ENCODE measurements at regions not wholly inside any gene's neighbourhood (a gene's known extent, or its start where the extent isn't known, plus 50 kb on each side); places are given as distances from the start of the nearest gene placed in this dataset.

DNA sequence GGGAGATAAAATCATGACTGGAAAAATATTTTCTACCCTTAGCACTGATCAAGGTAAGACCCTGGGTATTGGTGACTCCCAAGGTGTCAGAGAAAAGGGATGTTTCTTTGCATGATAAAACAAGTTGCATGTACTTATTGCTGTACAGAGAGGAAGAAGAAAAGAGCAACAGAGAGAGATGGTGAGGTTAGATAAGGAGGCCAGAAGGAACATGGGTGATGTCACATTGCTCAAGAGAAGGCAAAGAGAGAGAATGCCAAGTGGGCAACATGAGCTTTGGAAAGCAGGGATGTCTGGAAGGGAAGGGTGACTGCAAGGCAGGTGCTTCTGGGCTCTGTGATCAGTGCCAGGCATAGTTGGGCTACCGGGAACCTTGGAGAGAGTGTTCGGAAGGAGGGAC, 65.1 kb upstream of the ADARB2 start:
- Histone ChIP-seq H3K79me2 (ENCODE audit: insufficient read depth, low read length) (no peaks in the 10 kb centered on the region), H3K9me3 (ENCODE audit: control insufficient read depth, low read depth, low read length) (no peaks in the 10 kb centered on the region), H2BK120ac (ENCODE audit: low read depth, low read length, poor library complexity, severe bottlenecking) (no peak overlapping the region), H4K5ac (ENCODE audit: insufficient read length, low read depth, low read length) (no peak overlapping the region), H4K91ac (ENCODE audit: insufficient read length, low read depth, low read length) (no peak overlapping the region), H3K14ac (ENCODE audit: insufficient read depth, low read length) (no peak overlapping the region), H2BK12ac (ENCODE audit: insufficient read length, low read depth, low read length) (no peak overlapping the region), H3K23me2 (ENCODE audit: insufficient read length, low read depth, low read length, poor library complexity, severe bottlenecking) (no peaks in the 10 kb centered on the region), H3K27ac (ENCODE audit: insufficient read length, low read depth, low read length) (no peak overlapping the region), H3K27me3 (ENCODE audit: insufficient read depth, low read length) (no peaks in the 10 kb centered on the region), H3K23ac (ENCODE audit: insufficient read length, low read depth, low read length) (no peak overlapping the region), H2BK20ac (ENCODE audit: low read depth, low read length, poor library complexity, severe bottlenecking) (no peak overlapping the region), H3K4me2 (ENCODE audit: insufficient read depth, insufficient read length, low read length) (no peak overlapping the region), H3K56ac (ENCODE audit: insufficient read length, low read depth, low read length) (no peak overlapping the region), H4K20me1 (ENCODE audit: control insufficient read depth, insufficient read depth, insufficient read length) (no peaks in the 10 kb centered on the region), H3K4ac (ENCODE audit: low read depth, low read length) (no peak overlapping the region), H3K18ac (ENCODE audit: insufficient read length, low read depth, low read length) (no peak overlapping the region), H2BK5ac (ENCODE audit: insufficient read length, low read length) (no peak overlapping the region), H2BK15ac (ENCODE audit: low read depth, low read length) (no peak overlapping the region), H2AFZ (ENCODE audit: low read length) (no peak overlapping the region), H3K79me1 (ENCODE audit: insufficient read depth, low read depth, low read length, poor library complexity, severe bottlenecking) (no peaks in the 10 kb centered on the region), H3K9ac (ENCODE audit: extremely low read depth, insufficient read length, low read length) (no peak overlapping the region), H3T11ph (ENCODE audit: low read length) (no peak overlapping the region), H3K4me1 (ENCODE audit: insufficient read depth, low read length) (no peaks in the 10 kb centered on the region), H2AK5ac (ENCODE audit: insufficient read length, low read length) (no peak overlapping the region), H4K8ac (replicated peaks; ENCODE audit: insufficient read length, low read depth, low read length) (no peak overlapping the region)
- H3K27me3 Mint-ChIP-seq (ENCODE audit: low read depth): no peaks in the 10 kb centered on the region
- no CpG with 5 or more reads among the region's 2 CpGs for WGBS (ENCODE audit: extremely low coverage, insufficient read length, low lambda C conversion rate)
- peaks cover 3 to 8% of the 10 kb centered on the region in 2 experiments; a peak in 2 of 5 replicates for H3K9me3 Mint-ChIP-seq
- TF ChIP-seq, protein P1, sequence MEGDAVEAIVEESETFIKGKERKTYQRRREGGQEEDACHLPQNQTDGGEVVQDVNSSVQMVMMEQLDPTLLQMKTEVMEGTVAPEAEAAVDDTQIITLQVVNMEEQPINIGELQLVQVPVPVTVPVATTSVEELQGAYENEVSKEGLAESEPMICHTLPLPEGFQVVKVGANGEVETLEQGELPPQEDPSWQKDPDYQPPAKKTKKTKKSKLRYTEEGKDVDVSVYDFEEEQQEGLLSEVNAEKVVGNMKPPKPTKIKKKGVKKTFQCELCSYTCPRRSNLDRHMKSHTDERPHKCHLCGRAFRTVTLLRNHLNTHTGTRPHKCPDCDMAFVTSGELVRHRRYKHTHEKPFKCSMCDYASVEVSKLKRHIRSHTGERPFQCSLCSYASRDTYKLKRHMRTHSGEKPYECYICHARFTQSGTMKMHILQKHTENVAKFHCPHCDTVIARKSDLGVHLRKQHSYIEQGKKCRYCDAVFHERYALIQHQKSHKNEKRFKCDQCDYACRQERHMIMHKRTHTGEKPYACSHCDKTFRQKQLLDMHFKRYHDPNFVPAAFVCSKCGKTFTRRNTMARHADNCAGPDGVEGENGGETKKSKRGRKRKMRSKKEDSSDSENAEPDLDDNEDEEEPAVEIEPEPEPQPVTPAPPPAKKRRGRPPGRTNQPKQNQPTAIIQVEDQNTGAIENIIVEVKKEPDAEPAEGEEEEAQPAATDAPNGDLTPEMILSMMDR (conservative IDR thresholded peaks at IDR 0.05): no peak
- no peak for DNase-seq
- no peaks in the 10 kb centered on the region for H3K4me1 Mint-ChIP-seq
- H3K27ac Mint-ChIP-seq: no peak overlapping the region
- no peaks in the 10 kb centered on the region; a peak in 1 of 7 replicates for H3K36me3 Mint-ChIP-seq (ENCODE audit: insufficient read depth in 1 of 3, low read depth in 3 of 3)
- H3K4me3 Mint-ChIP-seq: no peak overlapping the region
